PFSK-1 (cell line): ENCODE measurements at regions not wholly inside any gene's neighbourhood (a gene's known extent, or its start where the extent isn't known, plus 50 kb on each side); places are given as distances from the start of the nearest gene placed in this dataset.

Experiments
- POLR2AphosphoS5 ChIP-seq: IDR thresholded peaks from 2 replicates; pipeline ENCODE4 v1.6.1; 2012; ENCODE audit warnings: low read depth, mild to moderate bottlenecking, control low read depth, low read length, moderate library complexity
- TAF1 ChIP-seq: IDR thresholded peaks from 2 replicates; pipeline ENCODE4 v1.6.1; 2012; ENCODE audit warnings: low read length, control low read depth, borderline replicate concordance; ENCODE audit not compliant: insufficient read depth
- TF ChIP-seq, protein P1 (sequence below), 2 experiments: IDR thresholded peaks; 2 replicates each; pipeline versions ENCODE4 v1.6.1 to v1.8.0; 2011 to 2012; ENCODE audit warnings: low read depth in 2 of 2, low read length in 2 of 2, control low read depth in 1 of 2, inconsistent platforms in 1 of 2, mild to moderate bottlenecking in 1 of 2, moderate library complexity in 1 of 2; ENCODE audit not compliant: insufficient read depth in 1 of 2

DNA sequence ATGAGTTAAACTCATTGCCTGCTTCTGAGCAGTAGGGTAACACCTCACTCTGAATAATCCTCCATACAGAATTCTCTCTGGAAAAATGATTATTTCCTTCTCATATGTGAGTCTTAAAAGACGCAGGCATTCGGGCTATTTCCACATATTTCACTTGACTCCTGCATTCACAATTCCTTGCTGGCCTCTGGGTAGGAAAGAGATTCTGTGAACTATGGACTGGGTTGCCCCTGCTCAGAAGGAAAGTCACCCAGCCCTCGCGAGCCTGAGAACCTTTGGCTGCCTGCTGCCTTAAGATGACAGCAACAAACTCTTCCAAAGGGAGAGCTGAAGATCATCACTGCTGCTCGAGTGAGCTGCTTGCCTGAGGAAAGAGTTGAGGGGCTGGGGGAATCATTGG lies 216.8 kb downstream of the BAMBI start:
- no peak for TF ChIP-seq TAF1
- TF ChIP-seq, protein P1, sequence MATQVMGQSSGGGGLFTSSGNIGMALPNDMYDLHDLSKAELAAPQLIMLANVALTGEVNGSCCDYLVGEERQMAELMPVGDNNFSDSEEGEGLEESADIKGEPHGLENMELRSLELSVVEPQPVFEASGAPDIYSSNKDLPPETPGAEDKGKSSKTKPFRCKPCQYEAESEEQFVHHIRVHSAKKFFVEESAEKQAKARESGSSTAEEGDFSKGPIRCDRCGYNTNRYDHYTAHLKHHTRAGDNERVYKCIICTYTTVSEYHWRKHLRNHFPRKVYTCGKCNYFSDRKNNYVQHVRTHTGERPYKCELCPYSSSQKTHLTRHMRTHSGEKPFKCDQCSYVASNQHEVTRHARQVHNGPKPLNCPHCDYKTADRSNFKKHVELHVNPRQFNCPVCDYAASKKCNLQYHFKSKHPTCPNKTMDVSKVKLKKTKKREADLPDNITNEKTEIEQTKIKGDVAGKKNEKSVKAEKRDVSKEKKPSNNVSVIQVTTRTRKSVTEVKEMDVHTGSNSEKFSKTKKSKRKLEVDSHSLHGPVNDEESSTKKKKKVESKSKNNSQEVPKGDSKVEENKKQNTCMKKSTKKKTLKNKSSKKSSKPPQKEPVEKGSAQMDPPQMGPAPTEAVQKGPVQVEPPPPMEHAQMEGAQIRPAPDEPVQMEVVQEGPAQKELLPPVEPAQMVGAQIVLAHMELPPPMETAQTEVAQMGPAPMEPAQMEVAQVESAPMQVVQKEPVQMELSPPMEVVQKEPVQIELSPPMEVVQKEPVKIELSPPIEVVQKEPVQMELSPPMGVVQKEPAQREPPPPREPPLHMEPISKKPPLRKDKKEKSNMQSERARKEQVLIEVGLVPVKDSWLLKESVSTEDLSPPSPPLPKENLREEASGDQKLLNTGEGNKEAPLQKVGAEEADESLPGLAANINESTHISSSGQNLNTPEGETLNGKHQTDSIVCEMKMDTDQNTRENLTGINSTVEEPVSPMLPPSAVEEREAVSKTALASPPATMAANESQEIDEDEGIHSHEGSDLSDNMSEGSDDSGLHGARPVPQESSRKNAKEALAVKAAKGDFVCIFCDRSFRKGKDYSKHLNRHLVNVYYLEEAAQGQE (IDR thresholded peaks at IDR 0.05; ENCODE audit: insufficient read depth in 1 of 2, low read depth in 2 of 2, low read length in 2 of 2), result no peak
- TF ChIP-seq POLR2AphosphoS5, result no peak
